ENCODE measurements at regions not wholly inside any gene's neighbourhood (a gene's known extent, or its start where the extent isn't known, plus 50 kb on each side); places are given as distances from the start of the nearest gene placed in this dataset.

DNA sequence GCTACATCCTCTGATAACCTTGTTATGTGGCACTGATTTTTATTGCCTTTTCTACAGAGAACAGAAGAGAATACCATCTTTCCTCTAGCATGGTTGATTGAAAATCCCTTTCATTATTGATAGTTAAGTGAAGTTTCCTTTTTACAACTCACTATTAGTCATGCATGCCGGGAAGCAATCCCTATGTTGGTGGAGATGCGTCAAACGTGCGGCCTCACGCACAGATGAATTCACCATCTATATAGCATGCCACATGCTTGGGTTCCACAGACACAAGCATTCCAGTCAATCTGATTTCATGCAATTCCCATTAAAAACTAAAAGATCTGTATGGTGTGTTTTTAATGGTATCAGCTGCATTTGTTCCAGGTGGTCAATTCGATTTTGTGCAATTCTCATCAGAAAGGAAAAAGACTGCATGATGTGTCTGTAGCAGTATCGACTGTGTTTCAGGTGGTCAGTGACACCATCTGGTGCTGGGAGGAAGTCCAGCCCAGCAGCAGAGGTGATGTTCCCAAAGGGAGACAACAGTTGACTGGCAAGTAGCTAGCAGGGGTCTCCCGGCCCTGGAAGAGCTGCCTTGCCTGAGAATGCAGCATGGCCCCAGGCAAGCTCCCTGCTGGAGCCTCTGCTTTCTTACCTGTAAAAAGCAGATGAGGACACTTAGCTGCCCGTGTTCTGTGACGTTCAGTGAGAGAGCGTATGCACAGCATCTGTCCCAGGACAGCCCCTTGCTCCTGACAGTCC, 151.3 kb upstream of the NCK2 start:
- no peak for DNase-seq (ENCODE audit: low read depth)

DNA sequence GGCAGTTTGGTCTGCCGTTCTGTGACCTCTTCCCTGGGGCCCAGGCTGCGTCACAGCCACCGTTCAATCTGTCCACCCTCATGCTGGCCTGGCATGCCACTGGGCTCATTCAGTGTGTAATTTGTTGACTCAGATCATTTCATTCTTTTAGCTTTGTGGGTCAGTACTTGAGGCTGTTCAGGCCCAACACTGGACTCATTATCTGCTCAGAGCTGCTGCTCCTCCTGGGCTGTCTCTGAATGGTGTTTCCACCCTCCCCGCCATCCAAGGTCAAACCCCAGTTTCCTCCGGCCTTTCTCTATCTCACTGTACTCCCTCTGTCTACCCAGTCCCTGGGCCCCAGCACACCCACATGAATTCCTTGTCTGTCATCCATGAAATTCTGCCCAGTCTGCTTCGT, 152.4 kb upstream of the NCK2 start:
- DNase-seq (ENCODE audit: low read depth): no peak

DNA sequence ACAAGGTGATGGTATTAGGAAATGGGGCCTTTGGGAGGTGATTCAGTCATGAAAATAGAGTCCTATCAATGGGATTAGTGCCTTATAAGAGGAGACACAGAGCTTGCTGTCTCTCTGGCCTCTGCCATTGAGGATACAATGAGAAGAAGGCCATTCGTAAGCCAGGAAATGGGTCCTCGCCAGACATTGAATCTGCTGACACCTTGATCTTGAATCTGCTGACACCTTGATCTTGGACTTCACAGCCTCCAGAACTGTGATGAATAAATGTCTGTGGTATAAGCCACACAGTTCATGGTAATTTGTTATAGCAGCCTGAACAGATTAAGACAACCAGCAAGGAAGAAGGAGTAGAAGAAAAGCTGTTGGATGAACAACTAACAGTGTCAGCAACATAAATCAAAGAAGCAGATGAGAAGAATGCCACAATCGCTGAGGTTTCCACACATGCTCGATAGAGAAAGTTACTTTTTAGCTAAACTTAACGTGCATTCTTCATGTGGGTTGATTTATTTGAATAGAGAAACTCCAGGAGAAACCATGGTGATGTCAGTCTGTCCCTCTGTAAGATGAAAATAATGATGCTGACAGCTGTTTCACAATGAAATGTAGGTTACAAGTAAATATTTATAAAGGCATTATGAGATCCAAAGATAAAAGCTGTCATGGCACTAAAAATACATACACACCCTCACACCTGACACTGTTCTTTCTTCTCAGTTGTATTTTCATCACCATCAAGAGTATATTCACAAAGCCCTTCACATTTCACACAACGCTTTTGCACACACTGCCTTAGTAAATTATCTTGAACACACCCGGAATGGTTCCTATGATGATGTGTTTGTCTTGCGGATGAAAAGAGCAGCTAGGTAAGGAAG, 153.7 kb upstream of the NCK2 start:
- DNase-seq (ENCODE audit: low read depth): no peak

DNA sequence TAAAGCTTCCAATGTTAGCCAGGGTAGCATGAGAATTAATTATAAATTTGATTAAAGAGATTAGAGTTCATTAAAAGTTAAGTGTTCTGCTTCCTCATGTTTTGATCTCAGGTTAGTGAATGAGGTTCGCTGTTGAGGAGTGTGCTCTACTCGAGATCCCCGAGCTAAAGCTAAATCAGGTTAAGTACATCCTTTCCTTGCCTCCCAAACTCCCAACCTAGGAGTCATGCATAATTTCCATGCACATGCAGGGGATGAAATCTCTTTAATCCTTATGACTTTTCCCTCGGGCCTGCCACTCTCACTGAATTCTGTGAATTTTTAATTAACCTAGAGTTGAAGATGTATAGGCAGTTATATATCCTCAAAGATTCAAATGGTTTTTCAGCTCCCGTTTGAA, 156.1 kb upstream of the NCK2 start:
- DNase-seq (ENCODE audit: low read depth): no peak

DNA sequence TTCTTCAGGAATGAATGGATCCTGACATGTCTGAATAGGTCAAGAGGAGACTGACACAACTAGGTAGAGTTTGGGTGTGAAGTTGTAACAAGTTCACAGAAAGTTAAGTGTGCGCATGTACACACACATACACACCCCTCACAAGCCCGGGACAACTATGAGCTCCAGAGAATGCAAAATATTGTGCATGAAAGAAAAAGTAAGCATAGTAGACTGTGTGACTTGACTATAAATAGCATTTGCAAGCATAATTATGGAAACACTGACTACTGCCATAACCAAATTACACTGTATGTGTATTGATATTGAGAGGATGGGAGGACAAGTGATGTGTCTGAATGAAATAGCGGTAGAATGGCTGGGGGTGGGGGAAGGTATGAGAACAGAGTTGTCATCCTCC, 157.1 kb upstream of the NCK2 start:
- DNase-seq (ENCODE audit: low read depth): no peak

DNA sequence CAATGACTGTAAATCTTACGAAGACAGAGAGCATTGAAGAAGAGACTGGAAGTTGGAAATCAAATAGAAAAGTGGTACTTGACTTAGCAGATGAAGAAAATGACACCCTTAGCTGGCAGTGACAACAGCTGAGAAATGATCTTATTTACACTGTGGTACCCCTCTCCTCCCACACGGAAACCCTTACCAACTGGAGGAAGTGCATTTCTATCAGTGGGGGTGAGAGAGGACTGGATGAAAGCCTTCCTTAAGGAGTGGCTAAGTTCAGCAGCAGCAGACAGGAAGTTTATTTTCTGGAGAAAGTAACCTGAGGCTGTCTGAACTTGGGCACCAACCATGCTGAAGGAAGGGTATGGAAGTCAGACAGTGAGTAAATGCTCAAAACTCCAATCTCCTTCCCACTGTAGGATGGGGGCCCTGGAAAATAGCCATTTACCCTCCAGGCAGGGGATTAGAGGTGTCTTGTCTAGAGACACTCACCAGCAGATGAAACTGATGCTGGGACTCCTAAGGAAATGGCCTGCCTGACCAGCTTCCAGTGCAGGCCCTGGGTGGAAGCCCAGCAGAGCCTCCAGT, 160.2 kb upstream of the NCK2 start:
- no peak for DNase-seq (ENCODE audit: low read depth)

DNA sequence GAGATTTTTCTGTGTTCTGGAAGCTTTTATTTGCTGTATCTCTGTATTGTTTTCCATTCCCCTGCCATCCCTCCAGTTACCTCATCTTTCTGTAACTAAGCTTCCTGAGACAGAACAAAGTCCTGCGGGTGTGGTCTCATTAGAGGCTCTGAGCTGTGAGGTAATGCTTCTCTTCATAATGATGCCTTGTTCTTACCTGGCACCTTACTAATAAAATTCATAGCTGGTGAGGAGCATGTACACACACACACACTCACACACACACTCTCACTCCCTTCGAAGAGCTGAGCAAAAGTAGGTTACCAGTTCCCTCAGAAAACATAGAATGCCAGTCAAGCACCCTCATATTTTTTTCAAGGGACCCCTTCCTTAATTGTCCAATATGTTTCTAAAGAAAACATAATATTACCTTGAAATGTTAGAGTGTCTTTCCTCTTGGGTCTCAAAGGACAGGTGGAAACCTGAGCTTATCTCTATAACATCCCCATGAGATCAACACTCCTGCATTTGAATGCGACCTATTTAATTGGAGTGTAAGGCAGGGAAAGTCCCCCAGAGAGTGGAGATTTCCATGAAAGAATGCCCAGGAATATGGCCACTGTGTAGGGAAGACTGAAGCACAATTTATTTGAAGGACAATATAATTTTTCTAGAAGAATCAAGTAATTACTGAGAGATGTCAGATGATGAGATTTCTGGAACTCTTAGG, 161.6 kb upstream of the NCK2 start:
- no peak for DNase-seq (ENCODE audit: low read depth)

DNA sequence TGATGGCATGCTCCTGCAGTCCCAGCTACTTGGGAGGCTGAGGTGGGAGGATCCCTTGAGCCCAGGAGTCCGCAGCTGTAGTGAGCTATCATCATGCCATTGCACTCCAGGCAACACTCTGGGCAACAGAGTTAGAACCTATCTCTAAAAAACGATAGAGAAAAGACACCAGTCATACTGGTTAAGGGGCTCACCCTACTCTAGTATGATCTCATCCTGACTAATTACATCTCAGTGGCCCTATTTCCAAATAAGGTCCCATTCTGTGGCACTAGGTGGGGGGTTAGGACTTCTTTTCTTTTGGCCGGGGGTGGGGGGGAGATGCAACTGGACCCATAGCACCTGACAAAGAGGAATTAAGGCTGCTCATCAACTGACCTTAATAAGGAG, 163.2 kb upstream of the NCK2 start:
- no peak for DNase-seq (ENCODE audit: low read depth)

DNA sequence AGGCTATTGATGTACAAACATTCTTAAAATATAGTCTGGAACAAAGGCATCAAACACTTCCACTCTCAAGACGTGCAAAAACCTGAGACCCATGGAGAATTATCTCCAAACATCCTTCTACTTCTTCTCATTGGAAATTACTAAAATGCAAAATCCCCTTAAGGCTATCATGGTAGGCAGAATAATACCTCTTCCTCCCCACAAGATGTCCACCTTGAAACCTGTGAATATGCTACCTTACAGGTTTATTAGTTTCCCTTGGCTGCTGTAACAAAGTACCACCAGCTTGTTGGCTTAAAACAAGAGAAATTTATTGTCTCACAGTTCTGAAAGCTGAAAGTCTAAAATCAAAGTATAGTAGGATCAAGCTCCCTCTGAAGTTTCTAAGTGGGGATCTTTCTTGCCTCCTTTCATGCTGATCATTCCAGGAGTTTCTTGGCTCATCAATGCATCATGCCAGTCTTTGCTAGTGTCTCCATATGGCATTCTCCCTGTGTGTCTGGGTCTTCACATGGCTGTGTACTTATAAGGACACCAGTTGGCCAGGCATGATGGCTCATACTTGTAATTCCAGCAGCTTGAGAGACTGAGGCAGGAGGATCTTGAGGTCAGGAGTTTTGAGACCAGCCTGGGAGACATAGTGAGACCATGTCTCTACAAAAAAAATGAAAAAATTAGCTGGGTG, 163.7 kb upstream of the NCK2 start:
- no peak for DNase-seq (ENCODE audit: low read depth)

DNA sequence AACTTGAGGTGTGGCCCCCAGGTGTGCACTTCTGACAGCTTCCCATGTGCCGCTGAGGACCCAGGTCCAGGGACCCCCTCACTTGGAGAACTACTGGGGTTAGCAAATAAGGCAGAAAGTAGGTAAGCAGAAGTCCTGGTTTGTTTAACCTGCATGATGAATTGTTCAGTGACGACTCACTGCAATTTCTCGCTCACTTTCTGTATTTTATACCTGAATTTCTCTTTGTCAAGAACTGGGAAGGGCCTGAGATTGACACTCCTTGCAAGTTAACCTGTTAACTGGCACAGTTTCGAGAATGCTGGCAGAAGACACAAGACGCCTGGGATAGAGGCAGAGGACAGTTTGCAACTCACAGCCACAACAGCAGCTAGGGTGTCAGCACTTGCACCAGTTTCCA, 164.5 kb upstream of the NCK2 start:
- no peak for DNase-seq (ENCODE audit: low read depth)

DNA sequence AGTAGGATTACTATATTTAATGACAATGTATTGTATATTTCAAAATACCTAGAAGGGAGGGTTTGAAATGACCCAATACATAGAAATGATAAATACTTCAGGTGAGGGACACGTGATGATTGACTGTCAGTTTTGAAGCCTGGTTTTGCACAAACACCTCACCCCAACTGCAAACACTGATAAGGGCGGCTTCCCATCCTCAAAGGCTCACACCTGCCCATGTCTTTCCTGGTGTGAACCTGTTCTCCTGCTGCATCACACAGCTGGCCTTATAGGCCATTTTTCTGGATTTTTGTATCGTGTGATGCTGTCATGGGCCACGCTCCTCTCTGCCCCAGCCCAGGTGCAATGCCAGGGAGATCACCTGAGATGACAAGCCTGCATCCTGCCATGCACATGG, 166.5 kb upstream of the NCK2 start:
- no peak for DNase-seq (ENCODE audit: low read depth)

DNA sequence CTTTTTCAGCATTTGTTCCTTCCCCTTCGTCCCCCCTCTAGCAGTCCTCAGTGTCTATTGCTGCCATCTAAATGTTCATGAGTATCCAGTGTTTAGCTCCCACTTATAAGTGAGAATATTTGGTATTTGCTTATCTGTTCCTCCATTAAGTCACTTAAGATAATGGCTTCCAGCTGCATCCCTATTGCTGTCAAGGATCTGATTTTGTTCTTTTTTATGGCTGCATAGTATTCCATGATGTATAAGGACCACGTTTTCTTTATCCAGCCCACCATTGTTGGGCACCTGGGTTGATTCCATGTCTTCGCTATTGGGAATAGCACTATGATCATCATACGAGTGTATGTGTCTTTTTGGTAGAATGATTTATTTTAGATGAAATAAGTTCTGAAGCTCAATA, 166.9 kb upstream of the NCK2 start:
- DNase-seq (ENCODE audit: low read depth): no peak

DNA sequence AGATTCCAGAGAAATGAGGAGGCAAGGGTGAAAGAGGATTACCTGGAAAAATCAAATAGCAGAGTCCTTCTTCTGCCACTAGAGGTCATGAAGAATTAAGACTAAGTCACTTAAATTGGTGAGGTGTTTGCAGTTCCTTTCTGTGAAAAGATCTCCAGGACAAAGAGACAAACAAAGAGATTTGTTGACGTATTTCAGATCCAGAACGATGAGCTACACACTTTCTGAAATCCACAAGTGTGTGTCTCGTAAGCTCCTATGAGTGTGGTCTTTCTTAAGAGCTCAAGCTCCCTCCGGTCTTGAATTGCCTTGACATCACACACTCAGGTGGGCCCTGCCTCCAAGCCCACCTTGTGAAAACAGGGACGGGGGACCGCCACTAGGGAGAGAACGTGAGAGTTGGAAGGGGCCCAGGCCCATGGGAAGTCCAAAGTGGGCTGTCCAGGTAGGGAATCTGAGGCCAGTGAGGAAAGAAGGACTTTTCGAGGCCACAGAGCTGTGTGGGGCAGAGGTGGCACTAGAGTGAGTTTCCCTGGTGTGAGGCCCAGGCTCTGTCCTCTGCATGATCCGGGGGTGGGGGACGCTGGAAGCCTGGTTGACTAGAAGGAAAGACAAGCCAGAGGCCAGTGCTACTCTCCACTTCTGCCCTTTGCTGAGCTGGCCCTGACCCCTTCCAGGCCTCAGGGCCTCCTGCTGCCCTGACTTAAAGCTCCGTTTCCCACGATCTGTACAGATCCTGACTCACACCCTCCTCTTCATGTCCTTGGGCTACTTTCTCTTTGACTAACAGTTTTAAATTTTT, 168.1 kb upstream of the NCK2 start:
- no peak for DNase-seq (ENCODE audit: low read depth)

DNA sequence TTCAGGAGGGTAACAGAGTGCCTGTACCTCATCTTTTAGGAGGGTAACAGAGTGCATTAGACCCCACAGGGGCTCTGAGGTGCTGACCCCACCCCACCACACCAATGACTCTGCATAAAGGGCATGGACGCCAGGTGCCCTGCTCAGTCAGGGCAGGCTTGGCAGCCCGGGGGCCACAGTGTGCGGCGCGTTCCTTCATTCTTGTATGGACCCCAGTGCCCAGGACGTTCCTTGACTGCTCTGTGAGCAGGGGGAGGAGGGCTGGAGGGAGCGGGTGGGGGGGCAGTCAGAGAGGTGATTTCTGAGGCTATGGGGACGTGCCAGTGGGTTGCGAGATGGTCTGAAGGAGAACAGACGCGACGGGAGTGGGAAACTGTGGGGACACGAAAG, 168.7 kb upstream of the NCK2 start:
- DNase-seq (ENCODE audit: low read depth): no peak

DNA sequence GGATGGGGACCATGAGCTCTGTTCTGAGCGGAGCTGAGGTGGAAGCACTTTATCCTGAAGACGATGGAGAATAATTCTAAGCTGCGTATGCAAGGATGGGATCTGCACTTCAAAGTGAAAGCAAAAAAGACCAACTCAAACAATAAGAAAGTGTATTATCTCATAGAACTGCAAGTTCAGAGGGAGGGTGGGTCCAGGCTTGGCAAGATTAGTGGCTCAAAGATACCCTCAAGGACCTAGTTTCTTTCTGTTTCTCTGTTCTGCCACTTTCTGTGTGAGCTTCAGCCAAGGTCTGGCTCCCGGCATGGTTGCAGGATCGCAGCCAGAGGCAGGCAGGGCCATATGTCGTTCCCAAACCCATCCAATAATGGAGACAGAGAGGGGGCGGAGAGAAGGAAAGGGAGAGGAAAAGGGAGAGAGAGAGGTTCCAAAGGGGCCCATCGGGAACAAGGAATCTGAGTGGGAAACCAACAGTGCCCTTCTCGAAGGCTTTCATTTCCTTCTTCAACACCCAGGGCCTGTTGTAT, 169.2 kb upstream of the NCK2 start:
- DNase-seq (ENCODE audit: low read depth): no peak

DNA sequence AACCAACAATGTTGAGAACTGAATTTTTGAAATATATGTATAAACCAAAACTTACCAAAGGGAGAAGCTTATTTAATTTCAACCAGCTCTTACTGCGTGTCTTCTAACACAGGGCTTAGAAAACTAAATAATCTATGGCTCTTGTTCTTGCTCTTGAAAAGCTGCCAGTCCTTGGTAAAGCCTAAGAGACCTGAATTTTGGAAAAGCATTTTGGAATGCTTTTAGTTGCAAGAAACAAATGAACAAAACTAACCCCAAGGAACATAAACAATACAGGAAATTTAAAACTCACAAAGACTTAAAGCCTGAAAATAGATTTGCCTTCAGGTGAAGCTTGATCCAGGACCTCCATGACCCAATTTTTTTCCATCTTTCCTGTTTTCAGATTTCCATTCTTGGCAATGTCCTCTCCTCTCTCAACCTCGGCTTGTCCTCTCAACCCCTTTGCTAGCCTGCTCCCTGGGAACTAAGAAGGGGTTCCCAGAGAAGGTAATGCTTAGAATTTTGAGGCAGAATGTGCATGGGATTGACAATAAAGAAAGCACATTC, 169.8 kb upstream of the NCK2 start:
- no peak for DNase-seq (ENCODE audit: low read depth)

DNA sequence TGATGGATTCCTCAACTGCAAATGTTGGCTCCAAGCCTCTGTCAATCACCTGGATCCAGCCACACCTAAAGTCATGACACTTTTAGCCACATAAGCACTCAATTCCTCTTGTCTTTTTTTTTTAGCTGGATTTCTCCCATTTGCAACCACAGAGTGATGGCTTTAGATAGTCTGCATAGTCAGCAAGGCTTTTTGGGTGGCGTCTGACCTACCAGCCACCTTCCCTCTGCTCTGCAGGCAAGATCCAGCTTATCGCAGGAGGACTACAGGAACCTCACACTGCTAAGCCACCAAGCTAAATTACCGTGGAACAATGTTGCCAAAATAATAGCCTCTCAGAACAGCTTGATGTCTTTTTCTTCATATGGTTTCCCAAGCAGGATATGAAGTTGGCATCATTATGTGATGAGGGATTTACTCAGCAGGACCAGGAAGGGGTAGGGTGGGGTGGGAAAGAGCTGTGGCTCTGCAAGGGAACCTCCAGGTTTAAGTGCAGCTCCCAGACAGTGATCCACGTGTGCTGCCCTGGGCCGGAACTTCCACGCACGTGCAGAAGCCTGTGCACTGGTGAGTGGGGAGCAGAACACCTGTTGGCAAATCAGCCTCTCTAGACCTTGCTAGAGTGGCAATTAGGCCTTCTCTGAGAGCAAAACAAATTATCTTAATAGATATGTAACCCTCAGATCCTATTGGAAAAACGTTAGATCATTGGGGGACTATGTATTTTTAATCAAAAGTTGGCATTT, 170.6 kb upstream of the NCK2 start:
- no peak for DNase-seq (ENCODE audit: low read depth)

DNA sequence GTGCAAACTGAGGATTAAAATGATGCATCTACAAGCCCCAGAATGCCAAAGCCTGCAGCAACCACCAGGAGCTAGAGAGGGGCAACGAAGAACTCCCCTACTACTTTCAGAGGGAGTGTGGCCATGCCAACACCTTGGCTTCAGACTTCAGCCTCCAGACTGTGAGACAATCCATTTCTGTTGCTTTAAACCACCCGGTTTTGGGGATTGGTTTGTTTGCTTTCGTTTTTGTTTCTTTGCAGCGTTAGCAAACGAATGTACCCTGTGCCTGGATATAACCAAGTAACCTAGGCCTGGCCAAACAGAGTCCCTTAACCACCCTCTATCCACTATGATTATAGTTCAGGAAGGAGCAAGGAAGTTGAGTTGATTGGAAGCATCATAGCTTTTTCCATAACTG, 171.2 kb upstream of the NCK2 start:
- no peak for DNase-seq (ENCODE audit: low read depth)

DNA sequence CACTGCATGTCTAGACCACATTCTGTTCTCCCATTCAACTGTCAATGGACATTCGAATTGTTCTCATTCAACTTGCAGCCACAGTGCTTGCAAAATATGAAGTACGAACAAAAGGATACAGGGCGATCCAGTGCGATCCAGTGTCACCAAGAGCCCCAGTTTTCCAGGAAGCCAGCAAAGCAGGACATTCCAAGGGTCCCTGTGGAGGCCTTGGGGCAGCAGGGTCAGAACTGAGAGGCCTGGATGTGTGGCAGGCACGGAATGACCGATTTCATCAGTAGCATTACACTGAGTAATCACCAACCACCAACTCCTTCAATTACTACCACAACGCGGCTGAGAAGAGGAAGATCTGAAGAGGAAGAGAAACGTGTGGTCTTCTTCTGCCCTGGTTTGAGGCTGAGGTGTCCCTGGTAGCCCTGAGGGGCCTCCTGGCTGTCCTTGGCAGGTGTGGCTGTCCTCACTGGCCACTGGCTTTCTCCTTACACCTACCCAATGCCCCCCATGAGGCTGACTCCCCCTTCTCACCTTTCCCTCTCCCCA, 172.7 kb upstream of the FHL2 start:
- DNase-seq (ENCODE audit: low read depth): no peak

DNA sequence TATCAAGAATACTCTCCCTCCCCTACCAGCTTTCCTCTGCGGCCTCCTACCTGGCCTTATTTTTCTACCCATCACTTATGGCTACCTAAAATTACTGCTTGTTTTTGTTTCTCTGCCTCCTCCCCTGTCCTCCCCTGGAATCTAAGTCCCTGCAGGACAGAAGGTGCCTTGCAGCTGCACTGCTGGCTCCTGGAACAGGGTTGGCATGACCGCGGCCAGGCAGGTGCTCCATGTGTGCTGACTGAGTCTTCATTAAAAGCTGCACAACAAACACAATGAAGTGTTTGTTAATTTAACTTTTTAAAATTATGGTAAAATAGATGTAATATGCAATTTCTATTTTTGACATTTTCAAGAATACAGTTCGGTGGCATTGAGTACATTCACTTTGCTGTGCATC, 171.9 kb upstream of the FHL2 start:
- DNase-seq (ENCODE audit: low read depth): no peak

All from activated gamma-delta T cell treated with anti-CD3 and anti-CD28 coated beads, Interleukin-2, amount 50 U/mL, for 16 hours (primary cell).